SK-N-SH (cell line): ENCODE measurements at regions not wholly inside any gene's neighbourhood (a gene's known extent, or its start where the extent isn't known, plus 50 kb on each side); places are given as distances from the start of the nearest gene placed in this dataset.

Experiments used
- CTCF ChIA-PET: fragments of 300-600, 350-600 bp; formaldehyde crosslinking; extraction: SDS; loops from one replicate; lab custom pipeline; 2021; lab: Yijun Ruan, JAX
- POLR2A ChIA-PET: fragments of 350-600 bp; sonication (Branson Sonifier 250); formaldehyde crosslinking; extraction: SDS; loops from one replicate; lab custom pipeline; 2020; ENCODE audit warnings: antibody characterized with exemption, inconsistent platforms; lab: Yijun Ruan, JAX
- DNase-seq: peaks from one replicate; pipeline ENCODE4 v3.0.0; 2012
- H2AFZ ChIP-seq: fragments of 200-600 bp; sonication (generic); 2 replicates; pipeline ENCODE4 v1.8.1; 2016; ENCODE audit warnings: antibody characterized with exemption, mild to moderate bottlenecking, low read depth
- H3F3A ChIP-seq: fragments of 200-600 bp; sonication (generic); replicated peaks from 2 replicates; pipeline ENCODE3; 2016; ENCODE audit warnings: antibody characterized with exemption, mild to moderate bottlenecking; ENCODE audit not compliant: insufficient read depth
- H3K27ac ChIP-seq, 2 experiments: fragments of 200-500 bp in 1 of 2; fragments of 200-600 bp in 1 of 2; sonication (Bioruptor generic) in 1 of 2; sonication (generic), shearing (Covaris generic) in 1 of 2; 2 replicates each; pipeline versions ENCODE4 v1.5.1 to v1.6.1; 2014 to 2016; ENCODE audit warnings: low read depth in 2 of 2, inconsistent platforms in 1 of 2, low read length in 1 of 2, mild to moderate bottlenecking in 1 of 2, mixed read lengths in 1 of 2
- H3K27me3 ChIP-seq: fragments of 200-600 bp; sonication (generic), shearing (Covaris generic); 2 replicates; pipeline ENCODE4 v1.6.1; 2016; ENCODE audit warnings: mixed run types; ENCODE audit not compliant: insufficient read depth
- H3K36me3 ChIP-seq, 2 experiments: fragments of 200-500 bp in 1 of 2; fragments of 200-600 bp in 1 of 2; sonication (Bioruptor generic) in 1 of 2; sonication (generic) in 1 of 2; replicated peaks in 1 of 2; 2 replicates each; pipeline versions ENCODE3 to v1.5.1; 2014 to 2016; ENCODE audit warnings: low read length in 1 of 2, mild to moderate bottlenecking in 1 of 2; ENCODE audit not compliant: insufficient read depth in 2 of 2, control insufficient read depth in 1 of 2
- H3K4me1 ChIP-seq, 2 experiments: fragments of 200-500 bp in 1 of 2; fragments of 200-600 bp in 1 of 2; sonication (Bioruptor generic) in 1 of 2; sonication (generic), shearing (Covaris generic) in 1 of 2; 2 replicates each; pipeline versions ENCODE4 v1.5.1 to v1.6.1; 2014 to 2016; ENCODE audit warnings: low read depth in 1 of 2, low read length in 1 of 2, mixed run types in 1 of 2; ENCODE audit not compliant: insufficient read depth in 2 of 2, control insufficient read depth in 1 of 2
- H3K4me2 ChIP-seq: fragments of 200-600 bp; sonication (generic), shearing (Covaris generic); 2 replicates; pipeline ENCODE4 v1.6.1; 2017; ENCODE audit warnings: mixed run types
- H3K4me3 ChIP-seq, 2 experiments: fragments of 200-500 bp in 1 of 2; fragments of 200-600 bp in 1 of 2; sonication (Bioruptor generic) in 1 of 2; sonication (generic), shearing (Covaris generic) in 1 of 2; 2 replicates each; pipeline versions ENCODE4 v1.5.1 to v1.8.1; 2014 to 2016; ENCODE audit warnings: low read depth in 2 of 2, inconsistent platforms in 1 of 2, low read length in 1 of 2, mild to moderate bottlenecking in 1 of 2, mixed read lengths in 1 of 2, moderate library complexity in 1 of 2
- H3K79me2 ChIP-seq: fragments of 200-600 bp; sonication (generic); 2 replicates; pipeline ENCODE4 v1.8.1; 2017; ENCODE audit warnings: mild to moderate bottlenecking; ENCODE audit not compliant: insufficient read depth
- H3K9ac ChIP-seq: fragments of 200-600 bp; sonication (generic); 2 replicates; pipeline ENCODE4 v1.6.1; 2017; ENCODE audit warnings: mixed run types
- H3K9me2 ChIP-seq: fragments of 200-600 bp; sonication (generic); 2 replicates; pipeline ENCODE4 v1.6.1; 2017; ENCODE audit warnings: mixed run types
- H3K9me3 ChIP-seq: fragments of 200-600 bp; sonication (generic); 2 replicates; pipeline ENCODE4 v1.6.1; 2017; ENCODE audit warnings: mixed run types, mild to moderate bottlenecking, moderate library complexity
- H4K20me1 ChIP-seq: fragments of 200-600 bp; sonication (generic); 2 replicates; pipeline ENCODE4 v1.6.1; 2017; ENCODE audit warnings: mild to moderate bottlenecking, mixed run types; ENCODE audit not compliant: insufficient read depth
- CHD2 ChIP-seq: fragments of 150-350 bp; IDR thresholded peaks from 2 replicates; pipeline ENCODE4 v1.6.1; 2018; ENCODE audit warnings: low read length; ENCODE audit not compliant: partially characterized antibody
- ELF1 ChIP-seq: IDR thresholded peaks from 2 replicates; pipeline ENCODE4 v1.4.0; 2012
- FOSL2 ChIP-seq: IDR thresholded peaks from 2 replicates; pipeline ENCODE4 v1.4.0; 2012; ENCODE audit warnings: low read depth, mild to moderate bottlenecking, moderate library complexity, borderline replicate concordance
- GABPA ChIP-seq: IDR thresholded peaks from 2 replicates; pipeline ENCODE4 v1.4.0; 2012; ENCODE audit warnings: low read depth, mild to moderate bottlenecking
- MXI1 ChIP-seq: IDR thresholded peaks from 2 replicates; pipeline ENCODE4 v1.6.1; 2012; ENCODE audit warnings: mild to moderate bottlenecking, low read depth, low read length, improper control_type of control experiment
- NFIC ChIP-seq: IDR thresholded peaks from 2 replicates; pipeline ENCODE4 v1.4.0; 2012; ENCODE audit warnings: borderline replicate concordance
- RAD21 ChIP-seq: IDR thresholded peaks from 2 replicates; pipeline ENCODE4 v1.6.1; 2012; ENCODE audit warnings: mild to moderate bottlenecking, low read length
- SIN3A ChIP-seq: IDR thresholded peaks from 2 replicates; pipeline ENCODE4 v1.6.1; 2012; ENCODE audit warnings: low read depth, mild to moderate bottlenecking, low read length, moderate library complexity, borderline replicate concordance
- SMC3 ChIP-seq: IDR thresholded peaks from 2 replicates; pipeline ENCODE4 v1.6.1; 2012; ENCODE audit warnings: low read depth, low read length, improper control_type of control experiment
- USF1 ChIP-seq: IDR thresholded peaks from 2 replicates; pipeline ENCODE4 v1.4.0; 2012; ENCODE audit warnings: low read depth, borderline replicate concordance
- YY1 ChIP-seq: IDR thresholded peaks from 2 replicates; pipeline ENCODE4 v1.4.0; 2012; ENCODE audit warnings: low read depth, mild to moderate bottlenecking
- ZBTB33 ChIP-seq: IDR thresholded peaks from 2 replicates; pipeline ENCODE4 v1.4.0; 2012; ENCODE audit warnings: low read depth, borderline replicate concordance
- WGBS: methylation state at CpG from one replicate; pipeline ENCODE4 v1.1.6; 2017; ENCODE audit warnings: low lambda C conversion rate; 5-methylcytosine and 5-hydroxymethylcytosine counted together

- Histone ChIP-seq H3K79me2 (no peaks in the 10 kb centered on the region), H2AFZ (no peak overlapping the region), H3K9ac (no peak overlapping the region), H3K9me2 (no peaks in the 10 kb centered on the region), H3K4me1 (peaks cover 0 to 9% of the 10 kb centered on the region in 2 experiments; a peak in 1 of 4 replicates), H3K36me3 (no peaks in the 10 kb centered on the region), H4K20me1 (no peaks in the 10 kb centered on the region), H3K27ac (no peak overlapping the region), H3K27me3 (peaks cover 19% of the 10 kb centered on the region; the same call in 1 of the 2 replicates), H3F3A (no peaks in the 10 kb centered on the region), H3K9me3 (no peaks in the 10 kb centered on the region), H3K4me3 (no peak overlapping the region), H3K4me2 (no peak overlapping the region)
- TF ChIP-seq NFIC (no peak), USF1 (no peak), FOSL2 (no peak), RAD21 (no peak), SMC3 (no peak)
- no peak for DNase-seq
- ChIA-PET POLR2A (no interaction called here), CTCF (no interaction called here)
- WGBS = 45% methylated on average over 8 of the region's 8 CpGs
Observed at GRCh38 chr9:108078375-108078774, 588.8 kb upstream of the KLF4 start.

- no peaks in the 10 kb centered on the region for H3K9me3 ChIP-seq
- no peak overlapping the region for H3K4me3 ChIP-seq
- CTCF ChIA-PET = no interaction called here
- H3K4me2 ChIP-seq = no peak overlapping the region
- WGBS = 50% methylated on average over 10 of the region's 10 CpGs
- peaks cover 21% of the 10 kb centered on the region; the same call in 1 of the 2 replicates for H3K27me3 ChIP-seq
- TF ChIP-seq ELF1 (no peak), FOSL2 (no peak), GABPA (no peak), ZBTB33 (no peak), CHD2 (no peak), MXI1 (no peak), YY1 (no peak), SIN3A (no peak)
- H3K9ac ChIP-seq = no peak overlapping the region
- no peaks in the 10 kb centered on the region for H4K20me1 ChIP-seq
- H3K36me3 ChIP-seq = no peaks in the 10 kb centered on the region
- H3K79me2 ChIP-seq = no peaks in the 10 kb centered on the region
- no peaks in the 10 kb centered on the region for H3K9me2 ChIP-seq
- POLR2A ChIA-PET = no interaction called here
- peaks cover 0 to 4% of the 10 kb centered on the region in 2 experiments; a peak in 1 of 4 replicates for H3K4me1 ChIP-seq
- no peaks in the 10 kb centered on the region for H3F3A ChIP-seq
- H2AFZ ChIP-seq = no peak overlapping the region
- no peak overlapping the region for H3K27ac ChIP-seq
- no peak for DNase-seq
Observed at GRCh38 chr9:108077556-108077955, 588.0 kb upstream of the KLF4 start.
